ENCODE measurements at regions not wholly inside any gene's neighbourhood (a gene's known extent, or its start where the extent isn't known, plus 50 kb on each side); places are given as distances from the start of the nearest gene placed in this dataset.

DNA sequence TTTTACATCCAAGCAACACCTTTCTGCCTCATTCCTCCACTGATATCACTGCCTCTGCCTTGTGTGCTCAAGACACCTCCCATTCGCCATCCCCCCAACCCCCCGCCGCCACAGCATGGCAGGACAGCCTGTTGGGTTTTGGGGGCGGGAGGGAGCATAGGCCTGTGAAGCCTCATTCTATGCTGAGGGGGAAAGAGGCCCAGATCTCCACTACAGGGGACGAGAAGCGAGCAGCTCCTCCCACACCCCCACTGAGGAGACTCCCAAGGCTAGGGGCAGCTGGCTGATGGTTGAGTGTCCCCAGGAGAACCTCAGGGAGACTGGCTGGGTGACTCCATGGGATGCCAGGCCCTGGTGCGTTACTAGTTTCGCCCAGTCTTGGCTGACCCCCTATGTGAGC, 214.3 kb upstream of the SIX2 start:
- no peak for TF ChIP-seq HDAC2 (IDR thresholded peaks at IDR 0.05)
- no peak for TF ChIP-seq MAFK (IDR thresholded peaks at IDR 0.05; ENCODE audit: partially characterized antibody)

All from A549 (cell line).